HEK293 (cell line): ENCODE measurements at regions not wholly inside any gene's neighbourhood (a gene's known extent, or its start where the extent isn't known, plus 50 kb on each side); places are given as distances from the start of the nearest gene placed in this dataset.

Source experiments
- CTCF ChIA-PET: fragments of 350-600 bp; formaldehyde crosslinking; extraction: SDS; loops from one replicate; lab custom pipeline; 2021; ENCODE audit warnings: antibody characterized with exemption; lab: Yijun Ruan, JAX
- POLR2A ChIA-PET: fragments of 300-600 bp; formaldehyde crosslinking; extraction: SDS; loops from one replicate; lab custom pipeline; 2020; ENCODE audit warnings: antibody characterized with exemption, inconsistent platforms; lab: Yijun Ruan, JAX
- H3K27ac ChIP-seq: fragments of 200-500 bp; sonication (Bioruptor generic); 2 replicates; pipeline ENCODE4 v1.5.1; 2014; ENCODE audit warnings: low read depth, low read length, control low read depth, inconsistent platforms; ENCODE audit errors: extremely low read depth
- H3K36me3 ChIP-seq, 2 experiments: fragments of 200-500 bp in 1 of 2; sonication (Bioruptor generic) in 1 of 2; 1 replicate in 1 of 2; 2 replicates in 1 of 2; pipeline ENCODE4 v1.5.1; 2014 to 2017; ENCODE audit warnings: inconsistent platforms in 2 of 2, low read length in 2 of 2; ENCODE audit not compliant: control insufficient read depth in 2 of 2, insufficient read depth in 1 of 2
- H3K4me1 ChIP-seq: fragments of 200-500 bp; sonication (Bioruptor generic); 2 replicates; pipeline ENCODE4 v1.5.1; 2014; ENCODE audit warnings: mild to moderate bottlenecking, low read length, inconsistent platforms; ENCODE audit not compliant: control insufficient read depth, insufficient read depth
- H3K4me3 ChIP-seq: 2 replicates; pipeline ENCODE4 v1.5.1; 2011; ENCODE audit warnings: low read depth, mild to moderate bottlenecking, control low read depth, low read length, moderate library complexity
- H3K9me3 ChIP-seq: fragments of 200-500 bp; sonication (Bioruptor generic); 2 replicates; pipeline ENCODE4 v1.5.1; 2014; ENCODE audit warnings: low read depth, low read length, inconsistent platforms; ENCODE audit not compliant: control insufficient read depth, insufficient read depth
- BCL11B ChIP-seq: fragments of 450-650 bp; formaldehyde crosslinking; IDR thresholded peaks from 2 replicates; pipeline ENCODE4 v1.5.1; 2016; ENCODE audit warnings: low read depth, missing biosample characterization, missing genetic modification characterization
- EGR2 ChIP-seq: fragments of 450-650 bp; formaldehyde crosslinking; IDR thresholded peaks from 2 replicates; pipeline ENCODE4 v1.5.1; 2016; ENCODE audit warnings: low read depth, missing biosample characterization, missing genetic modification characterization
- GLIS2 ChIP-seq: fragments of 450-650 bp; formaldehyde crosslinking; IDR thresholded peaks from 2 replicates; pipeline ENCODE4 v1.5.1; 2016; ENCODE audit warnings: missing biosample characterization, missing genetic modification characterization
- HOXA7 ChIP-seq: sonication (generic); formaldehyde crosslinking; IDR thresholded peaks from 2 replicates; pipeline ENCODE4 v1.8.1; 2022; ENCODE audit warnings: missing genetic modification reagents, borderline replicate concordance
- MZF1 ChIP-seq: fragments of 450-650 bp; formaldehyde crosslinking; IDR thresholded peaks from 2 replicates; pipeline ENCODE4 v1.5.1; 2017; ENCODE audit warnings: missing biosample characterization, missing genetic modification characterization, borderline replicate concordance
- PBX3 ChIP-seq: sonication (generic); formaldehyde crosslinking; IDR thresholded peaks from 2 replicates; pipeline ENCODE4 v1.8.1; 2022; ENCODE audit warnings: mild to moderate bottlenecking, moderate library complexity, missing genetic modification reagents
- ZBTB17 ChIP-seq: fragments of 450-650 bp; formaldehyde crosslinking; IDR thresholded peaks from 2 replicates; pipeline ENCODE4 v1.5.1; 2016; ENCODE audit warnings: missing biosample characterization, missing genetic modification characterization
- ZFHX2 ChIP-seq: fragments of 450-650 bp; formaldehyde crosslinking; conservative IDR thresholded peaks from 2 replicates; pipeline ENCODE4 v1.5.1; 2016; ENCODE audit warnings: missing biosample characterization, missing genetic modification characterization
- ZFP3 ChIP-seq: fragments of 450-650 bp; formaldehyde crosslinking; IDR thresholded peaks from 2 replicates; pipeline ENCODE4 v1.5.1; 2016; ENCODE audit warnings: low read depth, missing biosample characterization, missing genetic modification characterization
- ZNF114 ChIP-seq: fragments of 450-650 bp; formaldehyde crosslinking; IDR thresholded peaks from 2 replicates; pipeline ENCODE4 v1.5.0; 2017; ENCODE audit warnings: missing biosample characterization, missing genetic modification characterization
- ZNF132 ChIP-seq: fragments of 450-650 bp; formaldehyde crosslinking; IDR thresholded peaks from 2 replicates; pipeline ENCODE4 v1.5.1; 2017; ENCODE audit warnings: missing biosample characterization, missing genetic modification characterization, borderline replicate concordance
- ZNF16 ChIP-seq: fragments of 450-650 bp; formaldehyde crosslinking; IDR thresholded peaks from 2 replicates; pipeline ENCODE4 v1.5.1; 2016; ENCODE audit warnings: low read depth, missing biosample characterization, missing genetic modification characterization
- ZNF169 ChIP-seq: fragments of 450-650 bp; formaldehyde crosslinking; IDR thresholded peaks from 2 replicates; pipeline ENCODE4 v1.5.1; 2016; ENCODE audit warnings: missing biosample characterization, missing genetic modification characterization
- ZNF174 ChIP-seq: fragments of 450-650 bp; formaldehyde crosslinking; IDR thresholded peaks from 2 replicates; pipeline ENCODE4 v1.5.0; 2017; ENCODE audit warnings: missing biosample characterization, mild to moderate bottlenecking, missing genetic modification characterization
- ZNF19 ChIP-seq: fragments of 450-650 bp; formaldehyde crosslinking; IDR thresholded peaks from 2 replicates; pipeline ENCODE4; 2016; ENCODE audit warnings: missing biosample characterization, missing genetic modification characterization, low read depth
- ZNF23 ChIP-seq: fragments of 450-650 bp; formaldehyde crosslinking; IDR thresholded peaks from 2 replicates; pipeline ENCODE4 v1.5.1; 2016; ENCODE audit warnings: missing biosample characterization, missing genetic modification characterization, borderline replicate concordance
- ZNF600 ChIP-seq: fragments of 450-650 bp; formaldehyde crosslinking; IDR thresholded peaks from 2 replicates; pipeline ENCODE4 v1.5.1; 2016; ENCODE audit warnings: missing biosample characterization, missing genetic modification characterization
- ZNF629 ChIP-seq: fragments of 450-650 bp; formaldehyde crosslinking; IDR thresholded peaks from 2 replicates; pipeline ENCODE4 v1.5.1; 2017; ENCODE audit warnings: missing biosample characterization, missing genetic modification characterization
- ZNF639 ChIP-seq: fragments of 450-650 bp; formaldehyde crosslinking; IDR thresholded peaks from 2 replicates; pipeline ENCODE4 v1.5.1; 2016; ENCODE audit warnings: missing biosample characterization, missing genetic modification characterization
- ZNF645 ChIP-seq: fragments of 450-650 bp; formaldehyde crosslinking; IDR thresholded peaks from 2 replicates; pipeline ENCODE4; 2016; ENCODE audit warnings: missing biosample characterization, missing genetic modification characterization
- TF ChIP-seq, protein P1 (sequence below): fragments of 450-650 bp; formaldehyde crosslinking; IDR thresholded peaks from 2 replicates; pipeline ENCODE4 v1.5.1; 2016; ENCODE audit warnings: missing biosample characterization, missing genetic modification characterization
- TF ChIP-seq, protein P2 (sequence below): fragments of 450-650 bp; formaldehyde crosslinking; IDR thresholded peaks from 2 replicates; pipeline ENCODE4 v1.5.1; 2016; ENCODE audit warnings: missing biosample characterization, missing genetic modification characterization
- TF ChIP-seq, protein P3 (sequence below): fragments of 450-650 bp; IDR thresholded peaks from 2 replicates; pipeline ENCODE4 v1.5.1; 2018; ENCODE audit warnings: missing biosample characterization, missing genetic modification characterization

- no peak for TF ChIP-seq ZNF639 (tag by site-specific recombination)
- TF ChIP-seq, protein P1, sequence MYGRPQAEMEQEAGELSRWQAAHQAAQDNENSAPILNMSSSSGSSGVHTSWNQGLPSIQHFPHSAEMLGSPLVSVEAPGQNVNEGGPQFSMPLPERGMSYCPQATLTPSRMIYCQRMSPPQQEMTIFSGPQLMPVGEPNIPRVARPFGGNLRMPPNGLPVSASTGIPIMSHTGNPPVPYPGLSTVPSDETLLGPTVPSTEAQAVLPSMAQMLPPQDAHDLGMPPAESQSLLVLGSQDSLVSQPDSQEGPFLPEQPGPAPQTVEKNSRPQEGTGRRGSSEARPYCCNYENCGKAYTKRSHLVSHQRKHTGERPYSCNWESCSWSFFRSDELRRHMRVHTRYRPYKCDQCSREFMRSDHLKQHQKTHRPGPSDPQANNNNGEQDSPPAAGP (tag by site-specific recombination) = no peak
- no peak for TF ChIP-seq HOXA7 (CRISPR knock-in tag)
- TF ChIP-seq ZNF600 (tag by site-specific recombination) = no peak
- TF ChIP-seq ZNF19 (tag by site-specific recombination) = no peak
Observed at GRCh38 chr15:98506172-98506571, 142.2 kb upstream of the IGF1R start (continued).

DNA sequence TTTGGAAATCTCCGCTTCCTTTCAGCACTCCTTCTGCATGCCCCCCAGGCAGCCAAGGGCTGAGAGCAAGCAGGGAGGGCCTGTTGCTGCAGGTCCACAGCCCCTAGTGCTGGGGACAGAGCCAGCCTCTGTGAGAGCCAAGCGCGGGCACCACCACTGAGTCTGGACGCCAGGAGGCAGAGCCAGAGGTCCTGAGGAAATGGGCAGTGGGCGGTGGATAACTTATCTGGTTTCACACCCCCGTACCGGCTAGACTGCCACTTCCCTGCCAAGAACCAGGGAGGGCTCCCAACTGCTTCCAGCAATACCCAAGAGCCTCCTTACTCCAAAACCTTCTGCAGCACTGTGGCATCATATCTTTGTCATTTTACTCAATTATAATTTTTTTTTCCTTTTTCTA lies 141.6 kb upstream of the IGF1R start:
- no peaks in the 10 kb centered on the region for H3K36me3 ChIP-seq
- TF ChIP-seq ZFHX2 (tag by site-specific recombination) = peak; percentile 63
- TF ChIP-seq, protein P2, sequence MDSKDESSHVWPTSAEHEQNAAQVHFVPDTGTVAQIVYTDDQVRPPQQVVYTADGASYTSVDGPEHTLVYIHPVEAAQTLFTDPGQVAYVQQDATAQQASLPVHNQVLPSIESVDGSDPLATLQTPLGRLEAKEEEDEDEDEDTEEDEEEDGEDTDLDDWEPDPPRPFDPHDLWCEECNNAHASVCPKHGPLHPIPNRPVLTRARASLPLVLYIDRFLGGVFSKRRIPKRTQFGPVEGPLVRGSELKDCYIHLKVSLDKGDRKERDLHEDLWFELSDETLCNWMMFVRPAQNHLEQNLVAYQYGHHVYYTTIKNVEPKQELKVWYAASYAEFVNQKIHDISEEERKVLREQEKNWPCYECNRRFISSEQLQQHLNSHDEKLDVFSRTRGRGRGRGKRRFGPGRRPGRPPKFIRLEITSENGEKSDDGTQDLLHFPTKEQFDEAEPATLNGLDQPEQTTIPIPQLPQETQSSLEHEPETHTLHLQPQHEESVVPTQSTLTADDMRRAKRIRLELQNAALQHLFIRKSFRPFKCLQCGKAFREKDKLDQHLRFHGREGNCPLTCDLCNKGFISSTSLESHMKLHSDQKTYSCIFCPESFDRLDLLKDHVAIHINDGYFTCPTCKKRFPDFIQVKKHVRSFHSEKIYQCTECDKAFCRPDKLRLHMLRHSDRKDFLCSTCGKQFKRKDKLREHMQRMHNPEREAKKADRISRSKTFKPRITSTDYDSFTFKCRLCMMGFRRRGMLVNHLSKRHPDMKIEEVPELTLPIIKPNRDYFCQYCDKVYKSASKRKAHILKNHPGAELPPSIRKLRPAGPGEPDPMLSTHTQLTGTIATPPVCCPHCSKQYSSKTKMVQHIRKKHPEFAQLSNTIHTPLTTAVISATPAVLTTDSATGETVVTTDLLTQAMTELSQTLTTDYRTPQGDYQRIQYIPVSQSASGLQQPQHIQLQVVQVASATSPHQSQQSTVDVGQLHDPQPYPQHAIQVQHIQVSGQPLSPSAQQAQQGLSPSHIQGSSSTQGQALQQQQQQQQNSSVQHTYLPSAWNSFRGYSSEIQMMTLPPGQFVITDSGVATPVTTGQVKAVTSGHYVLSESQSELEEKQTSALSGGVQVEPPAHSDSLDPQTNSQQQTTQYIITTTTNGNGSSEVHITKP (tag by site-specific recombination) = no peak
- no peak for TF ChIP-seq ZNF174 (tag by site-specific recombination)
- peak; percentile 49; the same call in 1 of the 2 replicates for TF ChIP-seq EGR2 (tag by site-specific recombination)
- H3K4me3 ChIP-seq = no peak overlapping the region
- H3K27ac ChIP-seq = no peak overlapping the region
- CTCF ChIA-PET = interaction anchor here (1.1 to 2.8 kb wide), 2 partner anchors 13 kb away, joined by 3 to 11 read pairs; no protein-coding TSS in a partner anchor
- no peaks in the 10 kb centered on the region for H3K4me1 ChIP-seq
- H3K9me3 ChIP-seq = no peaks in the 10 kb centered on the region
- POLR2A ChIA-PET = no interaction called here

- ChIA-PET POLR2A (no interaction called here), CTCF (interaction anchor here (0.6 to 9.4 kb wide), 9 partner anchors 10 to 171 kb away, joined by 3 to 142 read pairs (median 4); no protein-coding TSS in a partner anchor)
- H3K9me3 ChIP-seq = no peaks in the 10 kb centered on the region
- TF ChIP-seq ZNF16 (tag by site-specific recombination) (no peak), ZNF114 (tag by site-specific recombination) (no peak), ZNF629 (tag by site-specific recombination) (no peak), ZBTB17 (tag by site-specific recombination) (no peak), ZFP3 (tag by site-specific recombination) (no peak), PBX3 (CRISPR knock-in tag) (no peak), ZNF169 (no peak), EGR2 (tag by site-specific recombination) (no peak), BCL11B (tag by site-specific recombination) (no peak), ZNF645 (tag by site-specific recombination) (no peak), ZNF132 (tag by site-specific recombination) (no peak), ZNF23 (tag by site-specific recombination) (no peak), GLIS2 (tag by site-specific recombination) (no peak), MZF1 (tag by site-specific recombination) (no peak)
- TF ChIP-seq, protein P3, sequence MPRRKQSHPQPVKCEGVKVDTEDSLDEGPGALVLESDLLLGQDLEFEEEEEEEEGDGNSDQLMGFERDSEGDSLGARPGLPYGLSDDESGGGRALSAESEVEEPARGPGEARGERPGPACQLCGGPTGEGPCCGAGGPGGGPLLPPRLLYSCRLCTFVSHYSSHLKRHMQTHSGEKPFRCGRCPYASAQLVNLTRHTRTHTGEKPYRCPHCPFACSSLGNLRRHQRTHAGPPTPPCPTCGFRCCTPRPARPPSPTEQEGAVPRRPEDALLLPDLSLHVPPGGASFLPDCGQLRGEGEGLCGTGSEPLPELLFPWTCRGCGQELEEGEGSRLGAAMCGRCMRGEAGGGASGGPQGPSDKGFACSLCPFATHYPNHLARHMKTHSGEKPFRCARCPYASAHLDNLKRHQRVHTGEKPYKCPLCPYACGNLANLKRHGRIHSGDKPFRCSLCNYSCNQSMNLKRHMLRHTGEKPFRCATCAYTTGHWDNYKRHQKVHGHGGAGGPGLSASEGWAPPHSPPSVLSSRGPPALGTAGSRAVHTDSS (tag by site-specific recombination) = no peak
Observed at GRCh38 chr15:98513428-98513986, 134.8 kb upstream of the IGF1R start.

More at GRCh38 chr15:98513428-98513986, 134.8 kb upstream of the IGF1R start:
- H3K36me3 ChIP-seq = no peaks in the 10 kb centered on the region
- H3K4me3 ChIP-seq = no peak overlapping the region
- no peak overlapping the region for H3K27ac ChIP-seq
- H3K4me1 ChIP-seq = no peaks in the 10 kb centered on the region
